ENCODE measurements at regions not wholly inside any gene's neighbourhood (a gene's known extent, or its start where the extent isn't known, plus 50 kb on each side); places are given as distances from the start of the nearest gene placed in this dataset.

GRCh38 chr1:69425871-69426270 is 141.9 kb upstream of the LRRC7 start:
- TF ChIP-seq CTCF (IDR thresholded peaks at IDR 0.05), result no peak
- no peak for TF ChIP-seq POLR2A (IDR thresholded peaks at IDR 0.05)

Measured in breast epithelium (tissue), 3 donors.